ENCODE measurements at regions not wholly inside any gene's neighbourhood (a gene's known extent, or its start where the extent isn't known, plus 50 kb on each side); places are given as distances from the start of the nearest gene placed in this dataset.

DNA sequence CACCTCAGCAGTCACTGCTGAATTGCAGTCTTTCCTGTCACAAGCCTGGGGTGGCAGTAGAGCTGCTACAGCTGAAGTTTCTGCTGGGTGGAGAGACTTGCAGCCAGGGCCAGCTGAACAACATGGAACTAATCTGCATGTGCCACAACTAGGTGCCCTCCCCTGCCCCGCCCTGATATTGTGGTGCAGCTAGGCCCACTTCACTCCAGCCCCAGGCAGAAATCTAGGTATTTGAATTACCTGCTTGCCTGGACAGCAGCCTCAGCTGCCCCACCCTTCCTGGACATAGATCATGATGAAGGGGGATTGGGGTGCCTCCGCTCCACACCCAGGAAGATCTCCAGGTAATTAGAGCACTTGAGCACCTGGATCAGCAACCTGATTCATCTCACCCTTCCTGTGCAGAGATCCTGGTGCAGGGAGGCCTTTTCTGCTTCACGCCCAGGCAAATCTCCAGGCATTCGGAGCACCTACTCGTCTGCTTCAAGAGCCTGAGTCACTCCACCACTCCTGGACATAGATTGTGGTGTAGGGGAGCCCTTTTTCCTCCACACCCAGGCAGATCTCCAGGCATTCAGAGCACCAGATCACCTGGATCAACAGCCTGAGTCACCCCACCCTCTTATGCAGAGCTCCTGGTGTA, 477.0 kb downstream of the SOX5 start:
- DNase-seq = no peak

DNA sequence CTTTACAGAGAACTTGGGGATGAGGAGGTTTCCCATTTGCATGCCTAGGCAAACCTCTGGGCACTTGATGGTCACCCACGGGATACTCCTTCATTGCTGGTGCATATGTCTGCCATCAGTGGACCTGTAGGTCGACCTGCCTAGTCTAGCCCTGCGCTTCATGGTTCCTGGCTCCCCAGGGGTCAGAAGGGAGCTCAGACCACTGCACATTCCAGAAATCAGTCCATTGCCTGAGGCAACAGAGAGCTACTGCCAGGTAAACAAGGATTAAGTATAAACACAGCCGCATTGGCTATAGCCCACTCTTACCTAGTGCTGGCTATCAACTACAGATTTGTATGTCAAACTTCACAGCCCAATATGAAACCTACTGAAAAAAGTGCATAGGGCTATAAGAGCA, 476.4 kb downstream of the SOX5 start:
- no peak for DNase-seq

DNA sequence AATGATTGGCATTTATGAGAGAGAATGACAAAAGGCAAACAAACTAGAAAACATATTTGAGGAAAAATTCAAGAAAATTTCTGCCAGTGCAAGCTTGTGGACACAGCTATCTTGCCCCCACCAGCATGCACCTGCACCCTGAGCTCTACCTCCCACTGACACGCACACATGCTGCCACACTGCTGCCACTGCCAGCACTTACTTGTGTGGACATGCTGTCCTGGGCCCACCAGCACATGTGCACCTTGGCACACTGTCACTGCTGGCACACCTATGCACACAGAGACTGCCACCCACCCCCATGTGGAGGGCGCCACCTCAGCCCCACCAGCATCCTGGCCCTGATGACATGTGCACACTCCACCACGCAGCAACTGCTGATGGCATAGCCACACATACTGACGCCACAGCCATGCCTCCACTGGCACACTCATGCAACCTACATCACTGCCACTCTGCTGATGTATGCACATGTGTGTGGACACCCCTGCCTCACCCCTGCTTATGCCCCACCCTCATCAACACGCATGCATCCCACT, 475.0 kb downstream of the SOX5 start:
- DNase-seq = no peak
